Kidney epithelial cell (primary cell): ENCODE measurements at regions not wholly inside any gene's neighbourhood (a gene's known extent, or its start where the extent isn't known, plus 50 kb on each side); places are given as distances from the start of the nearest gene placed in this dataset.

Source experiments
- DNase-seq: peaks from one replicate; pipeline ENCODE4 v3.0.0-alpha.2; 2010; ENCODE audit warnings: low read depth
- H3K27me3 ChIP-seq: 2 replicates; pipeline ENCODE4 v1.6.0; 2011; ENCODE audit warnings: low read length; ENCODE audit not compliant: control insufficient read depth, insufficient read depth
- H3K36me3 ChIP-seq: 2 replicates; pipeline ENCODE4 v1.5.1; 2011; ENCODE audit warnings: low read length; ENCODE audit not compliant: control insufficient read depth, insufficient read depth
- H3K4me3 ChIP-seq: 2 replicates; pipeline ENCODE4 v1.5.1; 2011; ENCODE audit warnings: low read depth, mild to moderate bottlenecking, control low read depth, low read length
- CTCF ChIP-seq: IDR thresholded peaks from 2 replicates; pipeline ENCODE4 v1.5.1; 2011; ENCODE audit warnings: mild to moderate bottlenecking, moderate library complexity, low read length, control low read depth, inconsistent platforms; ENCODE audit not compliant: insufficient read depth, poor library complexity, severe bottlenecking

- H3K36me3 ChIP-seq, result no peaks in the 10 kb centered on the region
These were observed 434.7 kb downstream of the GRIA2 start for GRCh38 chr4:157655096-157655809.

GRCh38 chr4:157643257-157643656, 422.7 kb downstream of the GRIA2 start:
- no peak overlapping the region for H3K4me3 ChIP-seq
- H3K27me3 ChIP-seq, result no peaks in the 10 kb centered on the region
- no peak for TF ChIP-seq CTCF
- DNase-seq, result no peak
- no peaks in the 10 kb centered on the region for H3K36me3 ChIP-seq

More at GRCh38 chr4:157655096-157655809, 434.7 kb downstream of the GRIA2 start:
- no peak for TF ChIP-seq CTCF
- Histone ChIP-seq H3K27me3 (no peaks in the 10 kb centered on the region), H3K4me3 (no peak overlapping the region)
- DNase-seq, result no peak

GRCh38 chr4:157634057-157634456, 413.5 kb downstream of the GRIA2 start:
- H3K4me3 ChIP-seq, result no peak overlapping the region
- no peak for DNase-seq
- TF ChIP-seq CTCF, result no peak
- H3K36me3 ChIP-seq, result no peaks in the 10 kb centered on the region
- no peaks in the 10 kb centered on the region for H3K27me3 ChIP-seq

GRCh38 chr4:157616741-157617472, 396.4 kb downstream of the GRIA2 start:
- no peaks in the 10 kb centered on the region for H3K36me3 ChIP-seq
- no peak overlapping the region for H3K4me3 ChIP-seq
- TF ChIP-seq CTCF, result no peak
- H3K27me3 ChIP-seq, result no peaks in the 10 kb centered on the region
- DNase-seq, result no peak

- DNase-seq, result no peak
- no peak overlapping the region for H3K4me3 ChIP-seq
- TF ChIP-seq CTCF, result no peak
- no peaks in the 10 kb centered on the region for H3K36me3 ChIP-seq
- no peaks in the 10 kb centered on the region for H3K27me3 ChIP-seq
These were observed 387.5 kb downstream of the GRIA2 start for GRCh38 chr4:157607996-157608395.

GRCh38 chr4:157600583-157600982, 380.1 kb downstream of the GRIA2 start:
- H3K27me3 ChIP-seq, result no peaks in the 10 kb centered on the region
- TF ChIP-seq CTCF, result no peak
- no peak overlapping the region for H3K4me3 ChIP-seq
- DNase-seq, result no peak
- H3K36me3 ChIP-seq, result no peaks in the 10 kb centered on the region
